GM12891 (cell line): ENCODE measurements at regions not wholly inside any gene's neighbourhood (a gene's known extent, or its start where the extent isn't known, plus 50 kb on each side); places are given as distances from the start of the nearest gene placed in this dataset.

Experiments
- POLR2A ChIP-seq: IDR thresholded peaks from 2 replicates; pipeline ENCODE4 v1.6.1; 2011; ENCODE audit warnings: low read depth, low read length, control low read depth
- POLR2AphosphoS5 ChIP-seq: IDR thresholded peaks from 2 replicates; pipeline ENCODE4 v1.6.1; 2011; ENCODE audit warnings: low read depth, low read length, control low read depth
- POU2F2 ChIP-seq: IDR thresholded peaks from 2 replicates; pipeline ENCODE4 v1.6.1; 2011; ENCODE audit warnings: low read depth, mild to moderate bottlenecking, control low read depth, low read length, moderate library complexity

DNA sequence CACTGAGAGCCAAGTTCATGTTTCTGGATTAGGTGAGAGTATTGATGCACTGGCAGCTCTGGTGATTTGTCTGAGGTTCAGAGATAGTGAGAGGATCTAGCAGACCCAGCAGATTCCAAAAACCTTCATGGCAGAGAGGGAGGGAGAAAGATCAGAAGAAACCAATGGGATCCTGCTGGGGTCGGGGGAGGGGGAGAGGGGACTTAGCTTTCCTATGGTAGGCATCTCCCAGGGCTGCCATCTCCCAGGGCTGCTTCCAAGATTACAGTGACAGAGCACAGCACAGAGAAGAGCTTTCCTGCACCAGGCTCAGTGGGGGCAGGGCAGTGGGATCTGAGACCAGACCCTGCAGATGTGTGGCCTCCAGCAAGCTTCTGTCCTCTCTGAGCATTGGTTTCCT, 76.8 kb upstream of the GDF10 start:
- TF ChIP-seq POLR2A (no peak), POLR2AphosphoS5 (no peak), POU2F2 (no peak)
